Stomach (tissue), 8 donors: ENCODE measurements at regions not wholly inside any gene's neighbourhood (a gene's known extent, or its start where the extent isn't known, plus 50 kb on each side); places are given as distances from the start of the nearest gene placed in this dataset.
"Not testable (repeated sequence)": the region's sequence is repeated elsewhere in the genome, so short reads cannot be mapped to it uniquely, and the experiment has no call there.

ENCODE experiments used
- DNase-seq, 2 donors: peaks; one replicate each; pipeline versions ENCODE4 v3.0.0 to v3.0.0-alpha.2; 2013 to 2019
- H3K27ac ChIP-seq, 5 donors: fragments of 200-600 bp in 4 of 5; sonication (generic) in 4 of 5; one replicate each; pipeline ENCODE4 v1.5.1; 2013 to 2019; ENCODE audit warnings: mild to moderate bottlenecking in 1 of 5, moderate library complexity in 1 of 5
- H3K27me3 ChIP-seq, 3 donors: fragments of 200-600 bp; sonication (generic); one replicate each; pipeline ENCODE4 v1.5.1; 2017 to 2019; ENCODE audit warnings: mixed run types in 1 of 3
- H3K36me3 ChIP-seq, 4 donors: fragments of 200-600 bp; sonication (generic); 1 replicate in 3 of 4; 2 replicates in 1 of 4; pipeline ENCODE4 v1.5.1; 2016 to 2019
- H3K4me1 ChIP-seq, 4 donors: fragments of 200-600 bp; sonication (generic); one replicate each; pipeline ENCODE4 v1.5.1; 2016 to 2019
- H3K4me3 ChIP-seq, 4 donors: fragments of 200-600 bp; sonication (generic) in 3 of 4; one replicate each; pipeline ENCODE4 v1.5.1; 2016 to 2019; ENCODE audit warnings: mild to moderate bottlenecking in 1 of 4
- H3K9me3 ChIP-seq, 4 donors: fragments of 200-600 bp; sonication (generic); one replicate each; pipeline ENCODE4 v1.5.1; 2016 to 2019
- EP300 ChIP-seq: sonication (generic); formaldehyde crosslinking; IDR thresholded peaks from one replicate; pipeline ENCODE4 v1.6.1; 2017; ENCODE audit warnings: antibody characterized with exemption
- POLR2A ChIP-seq, 4 donors: fragments of 450-650 bp; IDR thresholded peaks; one replicate each; pipeline ENCODE4 v1.6.1; 2016; ENCODE audit warnings: antibody characterized with exemption in 4 of 4, control low read depth in 2 of 4, mild to moderate bottlenecking in 1 of 4, moderate library complexity in 1 of 4
- POLR2AphosphoS5 ChIP-seq, 3 donors: sonication (generic); formaldehyde crosslinking; IDR thresholded peaks; one replicate each; pipeline ENCODE4 v1.6.1; 2016; ENCODE audit warnings: antibody characterized with exemption in 3 of 3
- WGBS, 5 donors: extraction: QIAGEN DNeasy Blood & Tissue Kit in 3 of 5; methylation state at CpG; one replicate each; pipeline versions ENCODE4 v1.1.5 to v1.1.7; 2013 to 2018; 5-methylcytosine and 5-hydroxymethylcytosine counted together
- intact Hi-C: fragments of 100-400 bp; cut with DNase I; formaldehyde crosslinking; loops from one replicate; pipeline ENCODE4 v1.15.1; 2023; ENCODE audit warnings: low total_unique reads
- TF ChIP-seq, protein P1 (sequence below), 7 experiments: fragments of 450-650 bp in 4 of 7; fragments of 200-600 bp in 3 of 7; sonication (generic) in 3 of 7; IDR thresholded peaks; one replicate each; pipeline ENCODE4 v1.5.1; 2016 to 2019; ENCODE audit warnings: antibody characterized with exemption in 7 of 7, control low read depth in 2 of 7, mild to moderate bottlenecking in 1 of 7
- donor health status: healthy with polysubstance abuse.
- donor health status: Bipolar disorder and iron deficiency.
- donor health status: healthy.

DNA sequence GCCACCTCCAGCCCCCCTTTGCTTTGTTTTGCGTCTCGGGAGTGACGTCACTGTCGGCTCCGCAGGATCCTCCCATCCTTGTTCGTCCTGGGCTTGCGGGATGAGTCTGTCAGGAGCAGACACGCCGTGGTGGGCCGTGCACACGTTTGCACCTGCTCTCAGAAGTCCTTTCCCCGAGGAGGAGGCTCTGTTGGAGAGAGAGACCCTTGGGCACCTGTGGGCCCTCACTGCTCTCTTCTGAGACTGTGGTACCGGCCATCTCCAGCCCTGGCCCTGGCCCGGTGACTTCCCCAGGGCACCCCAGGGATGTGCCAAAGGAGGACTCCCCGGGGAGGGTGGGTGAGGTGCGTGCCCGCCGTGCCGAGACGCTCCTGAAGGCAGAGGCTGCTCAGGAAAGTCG is 76.1 kb upstream of the PPP2R3B start:
- peaks cover 0 to 20% (median 3%) of the 10 kb centered on the region in 4 donors for H3K9me3 ChIP-seq
- no peak for TF ChIP-seq EP300
- TF ChIP-seq POLR2AphosphoS5 (IDR thresholded peaks at IDR 0.05) = no peak
- TF ChIP-seq, protein P1, sequence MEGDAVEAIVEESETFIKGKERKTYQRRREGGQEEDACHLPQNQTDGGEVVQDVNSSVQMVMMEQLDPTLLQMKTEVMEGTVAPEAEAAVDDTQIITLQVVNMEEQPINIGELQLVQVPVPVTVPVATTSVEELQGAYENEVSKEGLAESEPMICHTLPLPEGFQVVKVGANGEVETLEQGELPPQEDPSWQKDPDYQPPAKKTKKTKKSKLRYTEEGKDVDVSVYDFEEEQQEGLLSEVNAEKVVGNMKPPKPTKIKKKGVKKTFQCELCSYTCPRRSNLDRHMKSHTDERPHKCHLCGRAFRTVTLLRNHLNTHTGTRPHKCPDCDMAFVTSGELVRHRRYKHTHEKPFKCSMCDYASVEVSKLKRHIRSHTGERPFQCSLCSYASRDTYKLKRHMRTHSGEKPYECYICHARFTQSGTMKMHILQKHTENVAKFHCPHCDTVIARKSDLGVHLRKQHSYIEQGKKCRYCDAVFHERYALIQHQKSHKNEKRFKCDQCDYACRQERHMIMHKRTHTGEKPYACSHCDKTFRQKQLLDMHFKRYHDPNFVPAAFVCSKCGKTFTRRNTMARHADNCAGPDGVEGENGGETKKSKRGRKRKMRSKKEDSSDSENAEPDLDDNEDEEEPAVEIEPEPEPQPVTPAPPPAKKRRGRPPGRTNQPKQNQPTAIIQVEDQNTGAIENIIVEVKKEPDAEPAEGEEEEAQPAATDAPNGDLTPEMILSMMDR (IDR thresholded peaks at IDR 0.05) = no peak
- TF ChIP-seq POLR2A (IDR thresholded peaks at IDR 0.05) = no peak
- H3K4me3 ChIP-seq = no peak overlapping the region
- no peak overlapping the region for H3K27ac ChIP-seq
- no peaks in the 10 kb centered on the region for H3K4me1 ChIP-seq
- intact Hi-C loops = no loop called here
- no peak for DNase-seq
- peaks cover 0 to 4% (median 0%) of the 10 kb centered on the region in 3 donors for H3K27me3 ChIP-seq
- no peaks in the 10 kb centered on the region for H3K36me3 ChIP-seq
- WGBS, 5 donors = 85 to 93% (median 90%) methylated on average over 18 to 21 of the region's 21 CpGs

DNA sequence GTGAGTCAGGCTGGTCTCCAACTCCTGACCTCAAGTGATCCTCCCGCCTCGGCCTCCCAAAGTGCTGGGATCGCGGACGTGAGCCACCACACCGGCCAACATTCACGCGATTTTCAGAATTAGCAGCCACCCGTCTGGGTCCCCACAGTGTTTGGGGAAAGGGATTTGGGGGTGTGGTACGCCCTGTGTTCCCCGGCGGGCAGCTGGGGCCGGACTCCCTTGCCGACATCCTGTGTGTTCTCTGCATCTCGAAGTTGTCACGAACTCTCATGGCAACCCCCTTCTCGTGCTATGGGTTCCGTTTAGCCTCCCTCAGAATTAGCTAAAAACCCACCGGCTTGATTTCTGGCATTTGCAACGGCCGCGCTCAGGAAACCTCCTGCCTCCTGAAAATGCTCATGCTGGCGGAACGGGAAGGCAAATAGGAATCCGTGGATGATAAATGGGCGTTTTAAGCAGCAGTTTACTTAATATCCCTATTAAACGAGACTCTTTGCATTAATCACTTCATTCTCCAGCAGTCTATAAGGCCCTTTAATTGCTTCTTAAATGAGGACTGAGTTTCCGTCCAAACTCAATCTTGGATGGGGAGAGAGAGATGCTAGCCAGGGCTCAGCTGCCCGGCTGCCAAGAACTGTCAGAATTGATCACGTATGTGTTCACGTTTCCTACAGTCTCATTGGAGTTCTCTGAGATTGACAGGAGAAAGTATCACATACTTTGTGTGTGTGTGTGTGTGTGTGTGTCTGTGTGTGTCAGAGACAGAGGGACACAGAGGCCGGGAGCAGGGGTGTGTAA is 78.9 kb upstream of the PPP2R3B start:
- no peak overlapping the region for H3K4me3 ChIP-seq
- H3K27me3 ChIP-seq = no peaks in the 10 kb centered on the region
- 79 to 88% (median 83%) methylated on average over 31 to 32 of the region's 32 CpGs for WGBS, 5 donors
- H3K4me1 ChIP-seq = no peaks in the 10 kb centered on the region
- H3K36me3 ChIP-seq = no peaks in the 10 kb centered on the region
- no peak overlapping the region for H3K27ac ChIP-seq
- H3K9me3 ChIP-seq = peaks cover 0 to 34% (median 9%) of the 10 kb centered on the region in 4 donors
- TF ChIP-seq POLR2AphosphoS5 (IDR thresholded peaks at IDR 0.05) (no peak), POLR2A (IDR thresholded peaks at IDR 0.05) (no peak), EP300 (no peak)
- TF ChIP-seq, protein P1 (IDR thresholded peaks at IDR 0.05) = no peak
- no peak for DNase-seq
- intact Hi-C loops = no loop called here

DNA sequence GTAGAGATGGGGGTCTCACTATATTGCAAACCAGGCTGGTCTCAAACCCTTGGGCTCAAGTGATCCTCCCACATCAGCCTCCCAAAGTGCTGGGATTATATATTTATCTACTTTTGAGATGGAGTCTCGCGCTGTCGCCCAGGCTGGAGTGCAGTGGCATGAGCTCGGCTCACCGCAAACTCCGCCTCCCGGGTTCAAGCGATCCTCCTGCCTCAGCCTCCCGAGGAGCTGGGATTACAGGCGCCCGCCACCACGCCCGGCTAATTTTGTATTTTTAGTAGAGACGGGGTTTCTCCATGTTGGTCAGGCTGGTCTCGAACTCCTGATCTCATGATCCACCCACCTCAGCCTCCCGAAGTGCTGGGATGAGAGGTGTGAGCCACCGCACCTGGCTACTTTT is 80.1 kb upstream of the PPP2R3B start:
- H3K27me3 ChIP-seq, H3K4me1 ChIP-seq, H3K27ac ChIP-seq, intact Hi-C loops, H3K4me3 ChIP-seq, DNase-seq, H3K36me3 ChIP-seq: not testable (repeated sequence)
- peaks cover 0 to 34% (median 9%) of the 10 kb centered on the region in 4 donors for H3K9me3 ChIP-seq
- 91 to 95% (median 94%) methylated on average over 17 of the region's 17 CpGs for WGBS, 5 donors

DNA sequence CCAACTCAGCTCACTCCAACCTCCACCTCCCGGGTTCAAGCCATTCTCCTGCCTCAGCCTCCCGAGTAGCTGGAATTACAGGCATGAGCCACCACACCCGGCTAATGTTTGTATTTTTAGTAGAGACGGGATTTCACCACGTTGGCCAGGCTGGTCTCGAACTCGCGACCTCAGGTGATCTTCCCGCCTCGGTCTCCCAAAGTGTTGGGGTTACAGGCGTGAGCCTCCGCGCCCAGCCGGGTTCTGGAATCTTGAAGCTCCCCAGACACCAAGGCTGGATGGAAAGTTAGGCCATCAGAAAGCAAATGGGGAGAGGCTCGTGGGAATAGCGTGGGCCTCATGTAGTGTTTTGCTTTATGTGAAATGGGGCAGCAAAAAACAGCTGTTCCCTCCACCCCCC is 81.0 kb upstream of the PPP2R3B start:
- H3K27me3 ChIP-seq, intact Hi-C loops, H3K27ac ChIP-seq, H3K4me3 ChIP-seq, DNase-seq, H3K4me1 ChIP-seq, H3K36me3 ChIP-seq: not testable (repeated sequence)
- H3K9me3 ChIP-seq = peaks cover 0 to 39% (median 12%) of the 10 kb centered on the region in 4 donors
- 84 to 93% (median 91%) methylated on average over 16 of the region's 16 CpGs for WGBS, 5 donors

DNA sequence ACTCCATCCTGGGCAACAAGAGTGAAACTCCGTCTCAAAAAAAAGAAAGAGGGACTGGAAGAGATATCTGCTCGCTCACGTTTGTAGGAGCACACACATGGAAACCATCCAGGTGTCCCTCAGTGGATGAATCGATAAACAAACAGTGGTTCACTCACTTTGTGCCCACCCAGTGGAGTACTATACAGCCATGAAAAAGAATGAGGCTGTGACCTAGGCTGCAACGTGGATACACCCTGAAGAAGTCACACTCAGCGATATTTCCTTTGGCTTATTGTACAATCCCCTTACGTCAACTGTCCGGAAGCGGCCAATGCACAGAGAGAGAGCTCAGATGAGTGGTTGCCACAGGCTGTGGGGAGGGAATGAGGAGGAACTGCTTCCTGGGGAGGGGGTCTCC is 82.3 kb upstream of the PPP2R3B start:
- Histone ChIP-seq H3K9me3 (peaks cover 0 to 42% (median 17%) of the 10 kb centered on the region in 4 donors), H3K27me3 (no peaks in the 10 kb centered on the region), H3K27ac (no peak overlapping the region), H3K36me3 (no peaks in the 10 kb centered on the region), H3K4me1 (no peaks in the 10 kb centered on the region), H3K4me3 (no peak overlapping the region)
- no peak for DNase-seq
- TF ChIP-seq POLR2AphosphoS5 (IDR thresholded peaks at IDR 0.05) = no peak
- no peak for TF ChIP-seq POLR2A (IDR thresholded peaks at IDR 0.05)
- TF ChIP-seq EP300 = no peak
- TF ChIP-seq, protein P1 (IDR thresholded peaks at IDR 0.05) = no peak
- intact Hi-C loops = no loop called here
- 83 to 91% (median 89%) methylated on average over 9 of the region's 9 CpGs for whole genome bisulfite sequencing, 5 donors
